ENCODE measurements at regions not wholly inside any gene's neighbourhood (a gene's known extent, or its start where the extent isn't known, plus 50 kb on each side); places are given as distances from the start of the nearest gene placed in this dataset.

DNA sequence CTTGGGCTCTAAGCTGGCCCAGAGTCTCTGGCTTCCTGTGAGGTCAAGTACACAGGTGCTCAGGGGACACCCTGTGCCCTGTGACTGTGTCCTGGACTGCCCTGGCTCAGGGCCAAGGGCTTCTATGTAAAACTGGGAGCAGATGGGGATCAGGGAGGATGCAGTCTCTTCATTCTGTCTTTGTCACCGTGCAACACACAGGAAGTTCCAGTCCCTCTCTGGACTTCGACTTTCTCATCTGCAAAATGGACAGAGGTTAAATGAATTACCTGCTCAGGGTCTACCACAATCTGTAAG, 61.9 kb upstream of the TLE3 start:
- TF ChIP-seq TAF1 (IDR thresholded peaks at IDR 0.05; ENCODE audit: low read depth): no peak
- TF ChIP-seq FOXM1 (IDR thresholded peaks at IDR 0.05; ENCODE audit: borderline replicate concordance, low read depth): no peak
- no peak for TF ChIP-seq NFIC (IDR thresholded peaks at IDR 0.05)

DNA sequence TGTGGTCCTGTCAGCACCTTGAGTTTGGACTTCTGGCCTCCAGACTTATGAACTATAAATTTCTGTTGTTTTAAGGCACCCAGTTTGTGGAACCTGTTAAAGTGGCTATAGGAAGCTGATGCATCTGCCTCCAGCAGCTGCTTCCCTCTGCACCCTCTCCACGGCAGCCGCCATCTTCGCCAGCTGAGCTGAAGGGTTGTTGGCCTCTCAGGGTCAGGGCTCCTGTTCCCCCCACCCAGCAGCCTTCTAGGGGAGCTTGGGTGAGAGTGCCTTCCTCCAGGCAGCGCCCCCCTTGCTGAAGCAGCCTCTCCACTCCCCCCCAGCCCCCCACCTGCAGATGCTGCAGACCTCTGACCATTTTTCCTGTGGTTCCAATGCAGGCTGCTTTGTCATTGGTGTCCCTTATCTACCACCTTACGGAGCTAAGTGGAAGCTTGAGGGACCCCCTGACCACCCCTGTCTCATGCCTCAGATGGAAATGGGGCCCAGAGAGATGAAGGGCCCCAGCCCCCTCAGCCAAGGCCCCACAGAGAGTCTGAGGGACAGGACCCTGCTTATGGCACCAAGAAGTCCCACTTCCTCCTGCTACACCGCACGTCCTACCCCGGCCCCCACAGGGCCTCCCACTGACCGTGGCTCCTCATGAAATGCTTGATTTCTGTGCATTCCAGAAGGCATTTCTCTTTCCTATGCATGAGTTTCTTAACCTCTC, 61.4 kb upstream of the TLE3 start:
- no peak for TF ChIP-seq TCF12 (IDR thresholded peaks at IDR 0.05; ENCODE audit: low read depth)
- TF ChIP-seq, protein P1, sequence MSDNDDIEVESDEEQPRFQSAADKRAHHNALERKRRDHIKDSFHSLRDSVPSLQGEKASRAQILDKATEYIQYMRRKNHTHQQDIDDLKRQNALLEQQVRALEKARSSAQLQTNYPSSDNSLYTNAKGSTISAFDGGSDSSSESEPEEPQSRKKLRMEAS (IDR thresholded peaks at IDR 0.05): no peak
- no peak for TF ChIP-seq CREB1 (IDR thresholded peaks at IDR 0.05; ENCODE audit: low read depth)
- TF ChIP-seq EP300 (IDR thresholded peaks at IDR 0.05; ENCODE audit: borderline replicate concordance): no peak
- no peak for TF ChIP-seq ZBTB7A (IDR thresholded peaks at IDR 0.05; ENCODE audit: low read depth)

DNA sequence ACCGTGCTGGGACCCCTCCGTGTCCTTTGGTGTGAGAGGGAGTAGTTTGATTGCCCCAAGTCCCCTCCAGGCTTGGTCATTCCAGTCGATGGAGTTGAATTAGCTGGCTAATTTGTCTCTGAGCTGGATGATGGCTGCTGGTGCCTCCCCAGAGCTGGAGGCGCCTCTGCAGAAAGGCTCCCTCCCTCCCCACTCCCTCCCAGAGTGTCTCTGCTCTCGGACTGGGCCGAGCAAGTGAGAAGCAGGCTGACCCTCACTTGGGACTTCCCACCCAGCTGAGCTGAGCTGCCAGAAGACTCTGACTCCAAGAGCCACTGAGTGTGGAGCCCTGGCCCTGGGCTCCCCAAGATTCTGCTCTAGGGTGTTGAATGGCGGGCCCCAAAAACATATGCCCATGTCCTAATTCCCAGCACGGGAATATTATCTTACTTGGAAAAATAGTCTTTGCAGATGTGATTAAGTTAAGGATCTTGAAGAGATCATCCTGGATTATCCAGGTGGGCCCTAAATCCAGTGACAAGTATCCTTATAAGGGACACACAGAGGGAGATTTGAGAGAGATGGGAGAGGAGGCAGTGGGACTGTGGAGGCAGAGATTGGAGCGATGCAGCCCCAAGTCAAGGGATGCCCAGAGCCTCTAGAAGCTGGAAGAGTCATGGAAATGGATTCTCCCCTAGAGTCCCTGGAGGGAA, 60.7 kb upstream of the TLE3 start:
- no peak for TF ChIP-seq CREB1 (IDR thresholded peaks at IDR 0.05; ENCODE audit: low read depth)
- no peak for TF ChIP-seq FOXM1 (IDR thresholded peaks at IDR 0.05; ENCODE audit: borderline replicate concordance, low read depth)

DNA sequence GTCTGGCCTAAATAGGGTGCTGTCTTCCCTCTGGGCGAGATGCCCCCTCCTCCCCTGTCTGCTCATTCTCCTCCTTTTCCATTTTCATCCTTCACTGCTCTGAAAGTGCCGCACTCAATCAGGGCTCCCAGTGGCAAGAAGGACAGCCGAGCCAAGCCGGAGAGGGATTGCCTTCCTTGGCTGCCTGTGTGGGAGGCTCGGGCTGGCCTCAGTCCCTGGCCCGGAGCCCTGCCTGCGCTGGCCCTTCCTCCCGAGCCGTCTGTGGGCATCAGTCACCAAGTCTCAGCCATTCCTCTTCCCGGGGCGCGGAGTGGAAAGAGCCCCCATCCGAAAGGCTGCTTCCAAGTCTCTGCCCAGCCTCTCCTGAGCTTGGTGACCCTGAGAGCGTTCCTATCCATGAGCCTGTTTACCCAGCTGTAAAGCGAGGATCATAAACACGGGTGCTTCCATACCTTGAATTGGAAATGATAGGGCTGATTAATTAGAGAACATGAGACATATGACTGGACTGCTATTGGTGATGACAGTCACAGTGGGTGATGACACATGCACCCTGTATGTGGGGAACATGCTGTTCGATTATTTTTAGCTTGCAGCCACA, 59.1 kb upstream of the TLE3 start:
- TF ChIP-seq CEBPB (IDR thresholded peaks at IDR 0.05) (no peak), EGR1 (IDR thresholded peaks at IDR 0.05) (no peak), ZBTB7A (IDR thresholded peaks at IDR 0.05; ENCODE audit: low read depth) (no peak), CREB1 (IDR thresholded peaks at IDR 0.05; ENCODE audit: low read depth) (no peak), RAD21 (IDR thresholded peaks at IDR 0.05; ENCODE audit: low read depth) (no peak), TCF12 (IDR thresholded peaks at IDR 0.05; ENCODE audit: low read depth) (no peak), TAF1 (IDR thresholded peaks at IDR 0.05; ENCODE audit: low read depth) (no peak), YY1 (IDR thresholded peaks at IDR 0.05; ENCODE audit: low read depth) (no peak), FOXM1 (IDR thresholded peaks at IDR 0.05; ENCODE audit: borderline replicate concordance, low read depth) (no peak), TEAD4 (IDR thresholded peaks at IDR 0.05) (no peak), EP300 (IDR thresholded peaks at IDR 0.05; ENCODE audit: borderline replicate concordance) (no peak), NFIC (IDR thresholded peaks at IDR 0.05) (no peak; the same call in 1 of the 2 replicates)
- TF ChIP-seq, protein P1 (IDR thresholded peaks at IDR 0.05): no peak
- TF ChIP-seq, protein P2, sequence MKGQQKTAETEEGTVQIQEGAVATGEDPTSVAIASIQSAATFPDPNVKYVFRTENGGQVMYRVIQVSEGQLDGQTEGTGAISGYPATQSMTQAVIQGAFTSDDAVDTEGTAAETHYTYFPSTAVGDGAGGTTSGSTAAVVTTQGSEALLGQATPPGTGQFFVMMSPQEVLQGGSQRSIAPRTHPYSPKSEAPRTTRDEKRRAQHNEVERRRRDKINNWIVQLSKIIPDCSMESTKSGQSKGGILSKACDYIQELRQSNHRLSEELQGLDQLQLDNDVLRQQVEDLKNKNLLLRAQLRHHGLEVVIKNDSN (IDR thresholded peaks at IDR 0.05): no peak
- TF ChIP-seq, protein P3, sequence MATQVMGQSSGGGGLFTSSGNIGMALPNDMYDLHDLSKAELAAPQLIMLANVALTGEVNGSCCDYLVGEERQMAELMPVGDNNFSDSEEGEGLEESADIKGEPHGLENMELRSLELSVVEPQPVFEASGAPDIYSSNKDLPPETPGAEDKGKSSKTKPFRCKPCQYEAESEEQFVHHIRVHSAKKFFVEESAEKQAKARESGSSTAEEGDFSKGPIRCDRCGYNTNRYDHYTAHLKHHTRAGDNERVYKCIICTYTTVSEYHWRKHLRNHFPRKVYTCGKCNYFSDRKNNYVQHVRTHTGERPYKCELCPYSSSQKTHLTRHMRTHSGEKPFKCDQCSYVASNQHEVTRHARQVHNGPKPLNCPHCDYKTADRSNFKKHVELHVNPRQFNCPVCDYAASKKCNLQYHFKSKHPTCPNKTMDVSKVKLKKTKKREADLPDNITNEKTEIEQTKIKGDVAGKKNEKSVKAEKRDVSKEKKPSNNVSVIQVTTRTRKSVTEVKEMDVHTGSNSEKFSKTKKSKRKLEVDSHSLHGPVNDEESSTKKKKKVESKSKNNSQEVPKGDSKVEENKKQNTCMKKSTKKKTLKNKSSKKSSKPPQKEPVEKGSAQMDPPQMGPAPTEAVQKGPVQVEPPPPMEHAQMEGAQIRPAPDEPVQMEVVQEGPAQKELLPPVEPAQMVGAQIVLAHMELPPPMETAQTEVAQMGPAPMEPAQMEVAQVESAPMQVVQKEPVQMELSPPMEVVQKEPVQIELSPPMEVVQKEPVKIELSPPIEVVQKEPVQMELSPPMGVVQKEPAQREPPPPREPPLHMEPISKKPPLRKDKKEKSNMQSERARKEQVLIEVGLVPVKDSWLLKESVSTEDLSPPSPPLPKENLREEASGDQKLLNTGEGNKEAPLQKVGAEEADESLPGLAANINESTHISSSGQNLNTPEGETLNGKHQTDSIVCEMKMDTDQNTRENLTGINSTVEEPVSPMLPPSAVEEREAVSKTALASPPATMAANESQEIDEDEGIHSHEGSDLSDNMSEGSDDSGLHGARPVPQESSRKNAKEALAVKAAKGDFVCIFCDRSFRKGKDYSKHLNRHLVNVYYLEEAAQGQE (IDR thresholded peaks at IDR 0.05; ENCODE audit: low read depth): no peak

DNA sequence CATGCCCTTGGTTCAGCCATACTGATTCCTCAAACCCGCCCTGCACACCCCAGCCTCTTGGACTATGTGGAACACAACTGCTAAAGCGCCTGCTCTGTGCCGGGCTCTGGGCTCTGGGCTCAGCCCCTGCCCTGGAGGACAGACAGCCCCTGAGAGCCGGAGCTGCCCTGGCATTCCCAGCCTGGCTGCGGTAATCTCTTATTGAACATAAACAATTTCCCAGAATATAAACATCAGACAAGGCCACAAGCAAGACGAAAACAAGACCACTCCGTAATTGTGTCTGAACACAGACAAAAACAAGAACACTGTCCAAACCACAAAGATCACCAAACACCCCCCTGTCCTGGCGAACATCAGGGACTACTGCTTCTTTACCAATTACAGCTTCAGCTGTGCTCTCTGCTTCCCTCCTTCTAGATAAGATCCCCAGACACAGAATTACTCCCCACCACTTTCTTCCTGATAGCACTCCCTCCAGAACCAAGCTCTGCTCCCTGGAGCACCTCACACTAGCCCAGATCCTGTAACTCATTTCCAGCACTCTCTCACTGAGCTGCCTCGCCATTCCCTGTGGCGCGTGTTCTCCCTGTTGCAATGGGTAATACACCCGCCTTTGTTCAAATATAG, 57.1 kb upstream of the TLE3 start:
- TF ChIP-seq EP300 (IDR thresholded peaks at IDR 0.05; ENCODE audit: borderline replicate concordance) (no peak), CREB1 (IDR thresholded peaks at IDR 0.05; ENCODE audit: low read depth) (no peak), RAD21 (IDR thresholded peaks at IDR 0.05; ENCODE audit: low read depth) (no peak), EGR1 (IDR thresholded peaks at IDR 0.05) (no peak), TCF12 (IDR thresholded peaks at IDR 0.05; ENCODE audit: low read depth) (no peak)
- TF ChIP-seq, protein P3 (IDR thresholded peaks at IDR 0.05; ENCODE audit: low read depth): no peak
- TF ChIP-seq, protein P1 (IDR thresholded peaks at IDR 0.05): no peak

All from Ishikawa (cell line).